ENCODE measurements at regions not wholly inside any gene's neighbourhood (a gene's known extent, or its start where the extent isn't known, plus 50 kb on each side); places are given as distances from the start of the nearest gene placed in this dataset.
"Not testable (repeated sequence)": the region's sequence is repeated elsewhere in the genome, so short reads cannot be mapped to it uniquely, and the experiment has no call there.

DNA sequence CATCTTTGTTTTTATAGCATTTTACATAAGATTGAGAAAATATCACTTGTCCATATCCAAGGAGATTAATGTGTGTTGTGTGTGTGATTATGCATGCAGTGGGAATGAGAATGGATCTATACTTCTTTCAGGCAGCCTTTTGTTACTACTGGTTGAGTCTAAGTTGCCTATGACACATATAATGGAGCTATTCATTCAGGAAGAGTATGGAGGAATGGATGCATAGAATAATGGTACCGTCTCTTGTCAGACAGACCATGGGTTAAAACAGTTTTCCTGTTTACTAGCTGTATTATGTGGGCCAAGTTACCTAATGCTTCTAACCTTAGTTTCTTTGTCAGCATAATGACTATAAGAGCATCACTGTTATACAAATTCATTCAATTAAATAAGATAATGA, 155.4 kb upstream of the KYNU start:
- TF ChIP-seq CTCF (IDR thresholded peaks at IDR 0.05; ENCODE audit: low read length, missing control alignments): no peak
- H3K4me3 ChIP-seq (replicated peaks; ENCODE audit: low read depth, low read length): no peak overlapping the region
- no peak for DNase-seq (ENCODE audit: low read depth)

- no peak for DNase-seq (ENCODE audit: low read depth)
- no peak overlapping the region for H3K4me3 ChIP-seq (replicated peaks; ENCODE audit: low read depth, low read length)
- no peak for TF ChIP-seq CTCF (IDR thresholded peaks at IDR 0.05; ENCODE audit: low read length, missing control alignments)
Observed at GRCh38 chr2:142721015-142721414, 156.4 kb upstream of the KYNU start.

DNA sequence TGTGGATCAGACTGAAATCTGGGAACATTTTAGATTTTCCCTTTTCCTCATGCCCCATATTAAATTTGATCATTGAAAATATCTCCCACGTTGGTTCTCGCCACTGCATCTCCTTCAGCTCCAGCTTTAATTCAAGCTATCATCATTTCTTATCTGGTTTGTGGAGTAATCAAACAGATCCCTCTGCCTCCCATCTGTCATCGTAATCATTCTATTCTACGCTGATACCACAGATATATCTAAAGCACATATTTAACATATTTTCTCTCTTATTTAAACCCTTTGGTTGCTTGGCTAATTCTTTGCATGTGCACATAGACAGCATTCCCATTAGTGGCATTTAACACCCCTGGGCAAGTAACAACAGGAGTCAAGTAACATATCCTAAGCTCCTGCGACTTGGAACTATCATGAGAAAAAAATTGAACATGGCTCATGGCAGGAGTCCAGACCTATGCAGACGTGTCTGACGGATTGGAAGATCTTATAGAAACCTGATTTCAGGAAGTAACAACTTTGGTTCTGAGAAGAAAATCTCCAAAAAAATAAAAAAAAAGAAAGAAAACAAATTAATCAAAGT, 158.8 kb upstream of the KYNU start:
- TF ChIP-seq CTCF (IDR thresholded peaks at IDR 0.05; ENCODE audit: low read length, missing control alignments): no peak
- no peak for DNase-seq (ENCODE audit: low read depth)
- H3K4me3 ChIP-seq (replicated peaks; ENCODE audit: low read depth, low read length): no peak overlapping the region

GRCh38 chr2:142716463-142717242, 160.8 kb upstream of the KYNU start:
- TF ChIP-seq CTCF (IDR thresholded peaks at IDR 0.05; ENCODE audit: low read length, missing control alignments): no peak
- DNase-seq (ENCODE audit: low read depth): peak; percentile 50
- no peak overlapping the region for H3K4me3 ChIP-seq (replicated peaks; ENCODE audit: low read depth, low read length)

GRCh38 chr2:142714600-142714999, 162.9 kb upstream of the KYNU start:
- DNase-seq (ENCODE audit: low read depth): no peak
- TF ChIP-seq CTCF (IDR thresholded peaks at IDR 0.05; ENCODE audit: low read length, missing control alignments): no peak

DNA sequence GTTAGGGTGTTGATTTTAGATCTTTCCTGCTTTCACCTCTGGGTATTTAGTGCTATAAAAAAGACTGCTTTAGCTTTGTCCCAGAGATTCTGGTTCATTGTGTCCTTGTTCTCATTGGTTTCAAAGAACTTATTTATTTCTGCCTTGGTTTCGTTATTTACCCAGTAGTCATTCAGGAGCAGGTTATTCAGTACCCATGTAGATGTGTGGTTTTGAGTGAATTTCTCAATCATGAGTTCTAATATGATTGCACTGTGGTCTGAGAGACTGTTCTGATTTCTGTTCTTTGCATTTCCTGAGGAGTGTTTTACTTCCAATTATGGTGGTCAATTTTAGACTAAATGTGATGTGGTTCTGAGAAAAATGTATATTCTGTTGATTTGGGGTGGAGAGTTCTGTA, 167.1 kb upstream of the KYNU start:
- H3K4me3 ChIP-seq (replicated peaks; ENCODE audit: low read depth, low read length): no peak overlapping the region
- DNase-seq (ENCODE audit: low read depth): no peak
- no peak for TF ChIP-seq CTCF (IDR thresholded peaks at IDR 0.05; ENCODE audit: low read length, missing control alignments)

More at GRCh38 chr2:142714600-142714999, 162.9 kb upstream of the KYNU start:
- H3K4me3 ChIP-seq (replicated peaks; ENCODE audit: low read depth, low read length): no peak overlapping the region

DNA sequence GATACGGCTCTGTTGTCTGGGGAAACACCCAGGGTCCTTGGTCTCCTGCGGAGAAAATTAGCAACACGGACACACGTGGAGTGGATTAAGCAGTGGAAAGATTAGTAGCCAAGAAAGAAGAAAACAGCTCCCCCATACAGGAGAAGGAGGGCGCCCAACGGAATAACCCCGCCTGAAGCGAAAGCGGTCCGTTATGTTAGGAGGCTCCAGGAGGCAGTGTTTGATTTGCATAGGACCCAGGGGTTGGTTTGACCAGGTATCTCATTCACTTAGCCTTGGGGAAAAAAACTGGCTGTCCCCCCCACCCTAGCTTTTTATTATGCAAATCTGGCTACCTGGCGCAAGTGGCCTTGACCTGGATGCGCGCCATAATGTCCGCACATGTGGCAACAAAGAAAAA, 170.1 kb upstream of the KYNU start:
- no peak for DNase-seq (ENCODE audit: low read depth)
- H3K4me3 ChIP-seq (replicated peaks; ENCODE audit: low read depth, low read length): no peak overlapping the region
- no peak for TF ChIP-seq CTCF (IDR thresholded peaks at IDR 0.05; ENCODE audit: low read length, missing control alignments)

DNA sequence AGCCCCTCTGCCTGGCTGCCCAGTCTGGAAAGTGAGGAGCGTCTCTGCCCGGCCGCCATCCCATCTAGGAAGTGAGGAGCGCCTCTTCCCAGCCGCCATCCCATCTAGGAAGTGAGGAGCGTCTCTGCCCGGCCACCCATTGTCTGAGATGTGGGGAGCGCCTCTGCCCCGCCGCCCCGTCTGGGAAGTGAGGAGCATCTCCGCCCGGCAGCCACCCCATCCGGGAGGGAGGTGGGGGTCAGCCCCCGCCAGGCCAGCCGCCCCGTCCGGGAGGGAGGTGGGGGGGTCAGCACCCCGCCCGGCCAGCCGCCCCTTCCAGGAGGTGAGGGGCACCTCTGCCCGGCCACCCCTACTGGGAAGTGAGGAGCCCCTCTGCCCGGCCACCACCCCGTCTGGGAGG, 175.1 kb upstream of the KYNU start:
- not testable (repeated sequence) for H3K4me3 ChIP-seq (replicated peaks; ENCODE audit: low read depth, low read length); DNase-seq (ENCODE audit: low read depth)

DNA sequence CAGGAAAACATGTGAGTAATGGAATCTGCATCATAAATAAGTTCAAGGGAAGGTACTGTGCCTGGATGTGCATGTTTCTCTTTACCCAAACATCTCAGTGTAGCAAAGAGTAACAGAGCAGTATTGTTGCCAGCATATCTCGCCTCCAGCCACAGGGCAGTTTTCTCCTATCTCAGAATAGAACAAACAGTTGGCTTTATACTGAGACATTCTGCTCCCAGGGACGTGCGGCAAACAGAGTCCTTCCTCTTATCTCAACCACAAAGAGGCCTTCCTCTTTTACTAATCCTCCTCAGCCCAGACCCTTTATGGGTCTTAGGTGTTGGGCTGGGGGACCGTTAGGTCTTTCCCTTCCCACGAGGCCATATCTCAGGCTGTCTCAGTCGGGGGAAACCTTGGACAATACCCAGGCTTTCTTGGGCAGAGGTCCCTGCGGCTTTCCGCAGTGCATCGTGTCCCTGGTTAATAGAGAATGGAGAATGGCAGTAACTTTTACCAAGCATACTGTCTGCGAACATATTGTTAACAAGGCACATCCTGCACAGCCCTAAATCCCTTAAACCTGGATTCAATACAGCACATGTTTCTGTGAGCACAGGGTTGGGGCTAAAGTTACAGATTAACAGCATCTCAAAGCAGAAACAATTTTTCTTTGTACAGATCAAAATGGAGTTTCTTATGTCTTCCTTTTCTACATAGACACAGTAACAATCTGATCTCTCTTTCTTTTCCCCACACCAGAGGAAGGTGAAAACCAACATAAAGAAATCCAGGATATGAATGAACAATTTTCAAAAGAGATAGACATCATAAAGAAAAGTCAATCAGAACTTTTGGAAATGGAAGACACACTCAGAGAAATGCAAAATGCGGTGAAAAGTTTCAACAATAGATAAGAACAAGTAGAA, 181.9 kb upstream of the KYNU start:
- DNase-seq (ENCODE audit: low read depth): not testable (repeated sequence)

More for the DNA sequence above, 181.9 kb upstream of the KYNU start:
- H3K4me3 ChIP-seq (replicated peaks; ENCODE audit: low read depth, low read length): not testable (repeated sequence)

Measured in fibroblast of pulmonary artery (primary cell).